C4-2B (cell line): ENCODE measurements at regions not wholly inside any gene's neighbourhood (a gene's known extent, or its start where the extent isn't known, plus 50 kb on each side); places are given as distances from the start of the nearest gene placed in this dataset.

Experiments used
- CTCF ChIP-seq: fragments of 450-650 bp; conservative IDR thresholded peaks from 2 replicates; pipeline ENCODE4 v1.5.1; 2017; ENCODE audit warnings: mild to moderate bottlenecking
- ZFX ChIP-seq: fragments of 450-650 bp; IDR thresholded peaks from 2 replicates; pipeline ENCODE4 v1.6.1; 2017

- no peak for TF ChIP-seq CTCF
- TF ChIP-seq ZFX, result no peak
Observed at GRCh38 chr12:116366456-116366776, 88.9 kb upstream of the MED13L start.
